ENCODE measurements at regions not wholly inside any gene's neighbourhood (a gene's known extent, or its start where the extent isn't known, plus 50 kb on each side); places are given as distances from the start of the nearest gene placed in this dataset.

- peak; percentile 23 to 44 (median 28) for TF ChIP-seq CTCF (IDR thresholded peaks at IDR 0.05; ENCODE audit: unreplicated experiment in 3 of 3)
- H3K9me3 Mint-ChIP-seq = no peaks in the 10 kb centered on the region
- H3K4me1 Mint-ChIP-seq = no peaks in the 10 kb centered on the region
- no peaks in the 10 kb centered on the region for H3K36me3 Mint-ChIP-seq (ENCODE audit: low read depth)
- no peak overlapping the region for H3K27ac Mint-ChIP-seq
- H3K27me3 Mint-ChIP-seq (ENCODE audit: low read depth) = no peaks in the 10 kb centered on the region
- H3K4me3 Mint-ChIP-seq = no peak overlapping the region
Measured at GRCh38 chr18:71784777-71785176, 759.4 kb downstream of the CBLN2 start.

DNA sequence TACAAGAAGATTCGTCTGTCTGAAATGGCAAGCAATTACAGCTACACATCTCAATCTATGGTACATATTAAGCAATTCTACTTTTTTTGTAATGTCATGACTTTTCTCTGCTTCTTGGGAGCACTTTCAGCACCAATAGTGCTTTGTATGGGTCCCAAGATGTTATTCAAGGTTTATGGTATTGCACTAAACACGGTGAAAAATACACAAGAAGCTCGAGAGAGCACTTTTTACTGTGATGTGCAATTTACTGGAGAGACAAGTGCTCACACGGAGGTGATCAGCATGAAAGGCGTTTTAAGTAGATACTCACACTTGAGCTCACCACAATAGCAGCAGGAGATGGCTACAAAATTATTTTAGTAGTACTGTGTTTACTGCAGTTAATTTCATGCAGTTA lies 783.6 kb downstream of the CBLN2 start:
- H3K27ac Mint-ChIP-seq = no peak overlapping the region
- H3K4me3 Mint-ChIP-seq = no peak overlapping the region
- TF ChIP-seq CTCF (IDR thresholded peaks at IDR 0.05; ENCODE audit: unreplicated experiment in 3 of 3) = no peak
- no peaks in the 10 kb centered on the region for H3K27me3 Mint-ChIP-seq (ENCODE audit: low read depth)
- H3K4me1 Mint-ChIP-seq = no peaks in the 10 kb centered on the region
- peaks cover 16% of the 10 kb centered on the region for H3K9me3 Mint-ChIP-seq
- H3K36me3 Mint-ChIP-seq (ENCODE audit: low read depth) = no peaks in the 10 kb centered on the region

- Mint-ChIP-seq H3K27me3 (ENCODE audit: low read depth) (no peaks in the 10 kb centered on the region), H3K4me3 (no peak overlapping the region), H3K27ac (no peak overlapping the region), H3K4me1 (no peaks in the 10 kb centered on the region), H3K36me3 (ENCODE audit: low read depth) (no peaks in the 10 kb centered on the region), H3K9me3 (peaks cover 4% of the 10 kb centered on the region)
- TF ChIP-seq CTCF (IDR thresholded peaks at IDR 0.05; ENCODE audit: unreplicated experiment in 3 of 3) = no peak
Measured at GRCh38 chr18:71754246-71754645, 789.9 kb downstream of the CBLN2 start.

GRCh38 chr18:71743634-71744033 lies 800.5 kb downstream of the CBLN2 start:
- peaks cover 3% of the 10 kb centered on the region for H3K9me3 Mint-ChIP-seq

DNA sequence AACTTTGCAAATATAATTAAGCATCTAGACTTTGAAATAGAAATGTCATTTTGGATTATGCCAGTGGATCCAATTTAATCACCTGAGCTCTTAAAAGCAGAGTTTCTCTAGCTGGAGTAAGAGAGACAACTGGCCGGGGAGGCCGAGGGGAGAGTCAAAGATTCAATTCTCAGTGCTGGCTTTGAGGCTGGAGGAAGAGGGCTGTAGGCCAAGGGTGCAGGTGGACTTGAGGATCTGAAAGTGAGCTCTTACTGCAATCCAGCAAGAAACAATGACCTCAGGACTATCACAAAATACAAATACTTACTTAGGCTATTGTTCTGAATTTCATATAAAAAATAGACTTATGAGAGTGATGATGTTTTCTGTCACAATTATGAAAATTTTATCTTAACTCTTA lies 814.5 kb downstream of the CBLN2 start:
- no peaks in the 10 kb centered on the region for H3K27me3 Mint-ChIP-seq (ENCODE audit: low read depth)
- H3K4me3 Mint-ChIP-seq = no peak overlapping the region
- H3K36me3 Mint-ChIP-seq (ENCODE audit: low read depth) = no peaks in the 10 kb centered on the region
- H3K27ac Mint-ChIP-seq = no peak overlapping the region
- H3K9me3 Mint-ChIP-seq = no peaks in the 10 kb centered on the region
- no peaks in the 10 kb centered on the region for H3K4me1 Mint-ChIP-seq
- TF ChIP-seq CTCF (IDR thresholded peaks at IDR 0.05; ENCODE audit: unreplicated experiment in 3 of 3) = no peak

More at GRCh38 chr18:71743634-71744033, 800.5 kb downstream of the CBLN2 start:
- no peak overlapping the region for H3K27ac Mint-ChIP-seq
- no peak for TF ChIP-seq CTCF (IDR thresholded peaks at IDR 0.05; ENCODE audit: unreplicated experiment in 3 of 3)
- no peaks in the 10 kb centered on the region for H3K36me3 Mint-ChIP-seq (ENCODE audit: low read depth)
- H3K4me1 Mint-ChIP-seq = no peaks in the 10 kb centered on the region
- H3K27me3 Mint-ChIP-seq (ENCODE audit: low read depth) = no peaks in the 10 kb centered on the region
- H3K4me3 Mint-ChIP-seq = no peak overlapping the region

GRCh38 chr18:71727909-71728308 lies 816.2 kb downstream of the CBLN2 start:
- Mint-ChIP-seq H3K36me3 (ENCODE audit: low read depth) (no peaks in the 10 kb centered on the region), H3K27ac (no peak overlapping the region), H3K4me3 (no peak overlapping the region), H3K4me1 (no peaks in the 10 kb centered on the region), H3K9me3 (no peaks in the 10 kb centered on the region), H3K27me3 (ENCODE audit: low read depth) (no peaks in the 10 kb centered on the region)
- no peak for TF ChIP-seq CTCF (IDR thresholded peaks at IDR 0.05; ENCODE audit: unreplicated experiment in 3 of 3)
